ENCODE measurements at regions not wholly inside any gene's neighbourhood (a gene's known extent, or its start where the extent isn't known, plus 50 kb on each side); places are given as distances from the start of the nearest gene placed in this dataset.

DNA sequence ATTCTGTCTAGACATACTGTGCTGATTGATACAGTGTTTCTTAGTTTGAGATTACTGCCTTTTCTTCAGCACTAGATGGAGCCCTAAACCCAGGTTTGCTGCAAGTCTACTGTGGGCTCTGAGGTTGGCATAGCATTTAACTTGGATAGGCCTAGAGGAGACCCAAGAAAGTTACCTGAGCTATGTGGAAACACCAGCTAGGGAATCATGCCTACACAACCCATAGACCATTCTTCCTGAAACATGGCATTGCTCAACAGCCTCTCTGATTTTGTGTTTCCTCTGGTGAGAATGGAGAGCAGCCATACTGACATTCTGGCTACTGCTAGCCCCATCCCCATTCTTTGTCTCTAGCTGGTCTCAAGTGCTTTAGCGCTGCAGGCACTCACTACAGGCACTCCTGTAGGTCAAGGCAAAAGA lies 287.7 kb upstream of the PCDH18 start:
- ChIA-PET POLR2A (interaction anchor here (0.7 kb wide), 1 partner anchor 428 kb away, joined by 4 read pairs; no protein-coding TSS in a partner anchor), CTCF (interaction anchor here (0.6 to 1.9 kb wide), 11 partner anchors 17 to 1053 kb away, joined by 3 to 6 read pairs (median 4); no protein-coding TSS in a partner anchor)
- H3K36me3 ChIP-seq (replicated peaks in 1 of 2; ENCODE audit: control insufficient read depth in 1 of 2, insufficient read depth in 2 of 2, low read length in 1 of 2) = peaks cover 0 to 3% of the 10 kb centered on the region in 2 experiments
- H4K20me1 ChIP-seq (ENCODE audit: insufficient read depth) = no peaks in the 10 kb centered on the region
- TF ChIP-seq RAD21 (IDR thresholded peaks at IDR 0.05; ENCODE audit: low read length) = peak; percentile 82
- peak; percentile 75 for TF ChIP-seq SMC3 (IDR thresholded peaks at IDR 0.05; ENCODE audit: low read depth, low read length)
- TF ChIP-seq, protein P1, sequence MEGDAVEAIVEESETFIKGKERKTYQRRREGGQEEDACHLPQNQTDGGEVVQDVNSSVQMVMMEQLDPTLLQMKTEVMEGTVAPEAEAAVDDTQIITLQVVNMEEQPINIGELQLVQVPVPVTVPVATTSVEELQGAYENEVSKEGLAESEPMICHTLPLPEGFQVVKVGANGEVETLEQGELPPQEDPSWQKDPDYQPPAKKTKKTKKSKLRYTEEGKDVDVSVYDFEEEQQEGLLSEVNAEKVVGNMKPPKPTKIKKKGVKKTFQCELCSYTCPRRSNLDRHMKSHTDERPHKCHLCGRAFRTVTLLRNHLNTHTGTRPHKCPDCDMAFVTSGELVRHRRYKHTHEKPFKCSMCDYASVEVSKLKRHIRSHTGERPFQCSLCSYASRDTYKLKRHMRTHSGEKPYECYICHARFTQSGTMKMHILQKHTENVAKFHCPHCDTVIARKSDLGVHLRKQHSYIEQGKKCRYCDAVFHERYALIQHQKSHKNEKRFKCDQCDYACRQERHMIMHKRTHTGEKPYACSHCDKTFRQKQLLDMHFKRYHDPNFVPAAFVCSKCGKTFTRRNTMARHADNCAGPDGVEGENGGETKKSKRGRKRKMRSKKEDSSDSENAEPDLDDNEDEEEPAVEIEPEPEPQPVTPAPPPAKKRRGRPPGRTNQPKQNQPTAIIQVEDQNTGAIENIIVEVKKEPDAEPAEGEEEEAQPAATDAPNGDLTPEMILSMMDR (IDR thresholded peaks at IDR 0.05) = peak; percentile 63
- TF ChIP-seq EZH2phosphoT487 (IDR thresholded peaks at IDR 0.05; ENCODE audit: borderline replicate concordance, low read depth) = no peak
- no peak for TF ChIP-seq GABPA (IDR thresholded peaks at IDR 0.05; ENCODE audit: low read depth)
- H3K9ac ChIP-seq = no peak overlapping the region
- no peak overlapping the region for H3K27ac ChIP-seq (ENCODE audit: low read depth in 2 of 2, low read length in 1 of 2)
- 93% methylated on average over 1 of the region's 1 CpG for WGBS (ENCODE audit: low lambda C conversion rate)
- no peaks in the 10 kb centered on the region for H3F3A ChIP-seq (replicated peaks; ENCODE audit: insufficient read depth)
- peak; percentile 9 for DNase-seq
- no peaks in the 10 kb centered on the region for H3K9me2 ChIP-seq
- no peak overlapping the region for H3K4me3 ChIP-seq (ENCODE audit: low read depth in 2 of 2, low read length in 1 of 2)
- H3K4me1 ChIP-seq (ENCODE audit: control insufficient read depth in 1 of 2, insufficient read depth in 2 of 2, low read depth in 1 of 2, low read length in 1 of 2) = no peaks in the 10 kb centered on the region; a peak in 1 of 4 replicates
- no peaks in the 10 kb centered on the region for H3K27me3 ChIP-seq (ENCODE audit: insufficient read depth)
- no peak overlapping the region for H3K4me2 ChIP-seq
- no peak overlapping the region; the same call in 1 of the 2 replicates for H2AFZ ChIP-seq (ENCODE audit: low read depth)
- H3K79me2 ChIP-seq (ENCODE audit: insufficient read depth) = no peaks in the 10 kb centered on the region
- H3K9me3 ChIP-seq = no peaks in the 10 kb centered on the region

DNA sequence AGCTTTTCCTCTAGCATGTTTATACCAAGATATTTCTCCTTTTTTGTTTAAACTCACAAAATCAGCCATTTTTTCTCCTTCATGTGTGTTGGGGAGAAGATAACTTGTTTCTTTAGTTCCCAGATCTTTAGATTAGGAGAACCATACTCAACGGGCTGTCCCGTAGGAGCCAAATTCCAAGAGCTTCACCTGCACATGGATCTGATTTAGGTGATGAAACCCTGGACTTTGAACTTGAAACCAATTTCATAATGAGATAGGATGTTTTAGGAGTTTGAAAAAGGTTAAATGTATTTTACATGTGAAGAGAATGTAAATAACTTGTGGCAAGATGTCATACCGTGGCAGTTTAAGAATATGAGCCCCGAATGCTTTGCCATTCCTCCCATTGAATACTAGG lies 280.0 kb upstream of the PCDH18 start:
- TF ChIP-seq TEAD4 (IDR thresholded peaks at IDR 0.05; ENCODE audit: borderline replicate concordance, insufficient read depth) = no peak
- no peak for TF ChIP-seq GABPA (IDR thresholded peaks at IDR 0.05; ENCODE audit: low read depth)
- TF ChIP-seq, protein P2, sequence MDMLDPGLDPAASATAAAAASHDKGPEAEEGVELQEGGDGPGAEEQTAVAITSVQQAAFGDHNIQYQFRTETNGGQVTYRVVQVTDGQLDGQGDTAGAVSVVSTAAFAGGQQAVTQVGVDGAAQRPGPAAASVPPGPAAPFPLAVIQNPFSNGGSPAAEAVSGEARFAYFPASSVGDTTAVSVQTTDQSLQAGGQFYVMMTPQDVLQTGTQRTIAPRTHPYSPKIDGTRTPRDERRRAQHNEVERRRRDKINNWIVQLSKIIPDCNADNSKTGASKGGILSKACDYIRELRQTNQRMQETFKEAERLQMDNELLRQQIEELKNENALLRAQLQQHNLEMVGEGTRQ (IDR thresholded peaks at IDR 0.05; ENCODE audit: borderline replicate concordance, low read depth, low read length) = no peak
- TF ChIP-seq, protein P3, sequence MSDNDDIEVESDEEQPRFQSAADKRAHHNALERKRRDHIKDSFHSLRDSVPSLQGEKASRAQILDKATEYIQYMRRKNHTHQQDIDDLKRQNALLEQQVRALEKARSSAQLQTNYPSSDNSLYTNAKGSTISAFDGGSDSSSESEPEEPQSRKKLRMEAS (IDR thresholded peaks at IDR 0.05; ENCODE audit: low read depth) = no peak
- TF ChIP-seq, protein P1 (IDR thresholded peaks at IDR 0.05) = no peak
- TF ChIP-seq, protein P4, sequence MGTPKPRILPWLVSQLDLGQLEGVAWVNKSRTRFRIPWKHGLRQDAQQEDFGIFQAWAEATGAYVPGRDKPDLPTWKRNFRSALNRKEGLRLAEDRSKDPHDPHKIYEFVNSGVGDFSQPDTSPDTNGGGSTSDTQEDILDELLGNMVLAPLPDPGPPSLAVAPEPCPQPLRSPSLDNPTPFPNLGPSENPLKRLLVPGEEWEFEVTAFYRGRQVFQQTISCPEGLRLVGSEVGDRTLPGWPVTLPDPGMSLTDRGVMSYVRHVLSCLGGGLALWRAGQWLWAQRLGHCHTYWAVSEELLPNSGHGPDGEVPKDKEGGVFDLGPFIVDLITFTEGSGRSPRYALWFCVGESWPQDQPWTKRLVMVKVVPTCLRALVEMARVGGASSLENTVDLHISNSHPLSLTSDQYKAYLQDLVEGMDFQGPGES (IDR thresholded peaks at IDR 0.05; ENCODE audit: low read depth, low read length) = no peak
- TF ChIP-seq MEF2A (IDR thresholded peaks at IDR 0.05; ENCODE audit: borderline replicate concordance, low read depth) = no peak
- TF ChIP-seq, protein P5, sequence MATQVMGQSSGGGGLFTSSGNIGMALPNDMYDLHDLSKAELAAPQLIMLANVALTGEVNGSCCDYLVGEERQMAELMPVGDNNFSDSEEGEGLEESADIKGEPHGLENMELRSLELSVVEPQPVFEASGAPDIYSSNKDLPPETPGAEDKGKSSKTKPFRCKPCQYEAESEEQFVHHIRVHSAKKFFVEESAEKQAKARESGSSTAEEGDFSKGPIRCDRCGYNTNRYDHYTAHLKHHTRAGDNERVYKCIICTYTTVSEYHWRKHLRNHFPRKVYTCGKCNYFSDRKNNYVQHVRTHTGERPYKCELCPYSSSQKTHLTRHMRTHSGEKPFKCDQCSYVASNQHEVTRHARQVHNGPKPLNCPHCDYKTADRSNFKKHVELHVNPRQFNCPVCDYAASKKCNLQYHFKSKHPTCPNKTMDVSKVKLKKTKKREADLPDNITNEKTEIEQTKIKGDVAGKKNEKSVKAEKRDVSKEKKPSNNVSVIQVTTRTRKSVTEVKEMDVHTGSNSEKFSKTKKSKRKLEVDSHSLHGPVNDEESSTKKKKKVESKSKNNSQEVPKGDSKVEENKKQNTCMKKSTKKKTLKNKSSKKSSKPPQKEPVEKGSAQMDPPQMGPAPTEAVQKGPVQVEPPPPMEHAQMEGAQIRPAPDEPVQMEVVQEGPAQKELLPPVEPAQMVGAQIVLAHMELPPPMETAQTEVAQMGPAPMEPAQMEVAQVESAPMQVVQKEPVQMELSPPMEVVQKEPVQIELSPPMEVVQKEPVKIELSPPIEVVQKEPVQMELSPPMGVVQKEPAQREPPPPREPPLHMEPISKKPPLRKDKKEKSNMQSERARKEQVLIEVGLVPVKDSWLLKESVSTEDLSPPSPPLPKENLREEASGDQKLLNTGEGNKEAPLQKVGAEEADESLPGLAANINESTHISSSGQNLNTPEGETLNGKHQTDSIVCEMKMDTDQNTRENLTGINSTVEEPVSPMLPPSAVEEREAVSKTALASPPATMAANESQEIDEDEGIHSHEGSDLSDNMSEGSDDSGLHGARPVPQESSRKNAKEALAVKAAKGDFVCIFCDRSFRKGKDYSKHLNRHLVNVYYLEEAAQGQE (IDR thresholded peaks at IDR 0.05; ENCODE audit: low read depth, low read length) = no peak
- TF ChIP-seq, protein P6, sequence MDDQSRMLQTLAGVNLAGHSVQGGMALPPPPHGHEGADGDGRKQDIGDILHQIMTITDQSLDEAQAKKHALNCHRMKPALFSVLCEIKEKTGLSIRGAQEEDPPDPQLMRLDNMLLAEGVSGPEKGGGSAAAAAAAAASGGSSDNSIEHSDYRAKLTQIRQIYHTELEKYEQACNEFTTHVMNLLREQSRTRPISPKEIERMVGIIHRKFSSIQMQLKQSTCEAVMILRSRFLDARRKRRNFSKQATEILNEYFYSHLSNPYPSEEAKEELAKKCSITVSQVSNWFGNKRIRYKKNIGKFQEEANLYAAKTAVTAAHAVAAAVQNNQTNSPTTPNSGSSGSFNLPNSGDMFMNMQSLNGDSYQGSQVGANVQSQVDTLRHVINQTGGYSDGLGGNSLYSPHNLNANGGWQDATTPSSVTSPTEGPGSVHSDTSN (IDR thresholded peaks at IDR 0.05) = no peak
- TF ChIP-seq EP300 (IDR thresholded peaks at IDR 0.05; ENCODE audit: borderline replicate concordance in 1 of 2, low read depth in 1 of 2, low read length in 1 of 2) = no peak
- H2AFZ ChIP-seq (ENCODE audit: low read depth) = no peak overlapping the region
- no peak overlapping the region for H3K4me2 ChIP-seq
- no peaks in the 10 kb centered on the region for H3K27me3 ChIP-seq (ENCODE audit: insufficient read depth)
- no peaks in the 10 kb centered on the region for H3K36me3 ChIP-seq (replicated peaks in 1 of 2; ENCODE audit: control insufficient read depth in 1 of 2, insufficient read depth in 2 of 2, low read length in 1 of 2)
- no peaks in the 10 kb centered on the region for H3K9me3 ChIP-seq
- WGBS (ENCODE audit: low lambda C conversion rate) = 86% methylated on average over 4 of the region's 4 CpGs
- no peaks in the 10 kb centered on the region; a peak in 1 of 4 replicates for H3K4me1 ChIP-seq (ENCODE audit: control insufficient read depth in 1 of 2, insufficient read depth in 2 of 2, low read depth in 1 of 2, low read length in 1 of 2)
- H4K20me1 ChIP-seq (ENCODE audit: insufficient read depth) = no peaks in the 10 kb centered on the region
- no peak overlapping the region for H3K9ac ChIP-seq
- ChIA-PET POLR2A (no interaction called here), CTCF (no interaction called here)
- no peaks in the 10 kb centered on the region for H3K9me2 ChIP-seq
- no peak for DNase-seq
- no peak overlapping the region for H3K4me3 ChIP-seq (ENCODE audit: low read depth in 2 of 2, low read length in 1 of 2)
- H3F3A ChIP-seq (replicated peaks; ENCODE audit: insufficient read depth) = no peaks in the 10 kb centered on the region
- H3K79me2 ChIP-seq (ENCODE audit: insufficient read depth) = no peaks in the 10 kb centered on the region
- H3K27ac ChIP-seq (ENCODE audit: low read depth in 2 of 2, low read length in 1 of 2) = no peak overlapping the region
